CD4-positive, alpha-beta T cell treated with Interleukin-10 for 1 hour (primary cell): ENCODE measurements at regions not wholly inside any gene's neighbourhood (a gene's known extent, or its start where the extent isn't known, plus 50 kb on each side); places are given as distances from the start of the nearest gene placed in this dataset.
"Not testable (repeated sequence)": the region's sequence is repeated elsewhere in the genome, so short reads cannot be mapped to it uniquely, and the experiment has no call there.

Experiments used
- DNase-seq: peaks from one replicate; pipeline ENCODE4 v3.0.0-alpha.2; 2020

DNA sequence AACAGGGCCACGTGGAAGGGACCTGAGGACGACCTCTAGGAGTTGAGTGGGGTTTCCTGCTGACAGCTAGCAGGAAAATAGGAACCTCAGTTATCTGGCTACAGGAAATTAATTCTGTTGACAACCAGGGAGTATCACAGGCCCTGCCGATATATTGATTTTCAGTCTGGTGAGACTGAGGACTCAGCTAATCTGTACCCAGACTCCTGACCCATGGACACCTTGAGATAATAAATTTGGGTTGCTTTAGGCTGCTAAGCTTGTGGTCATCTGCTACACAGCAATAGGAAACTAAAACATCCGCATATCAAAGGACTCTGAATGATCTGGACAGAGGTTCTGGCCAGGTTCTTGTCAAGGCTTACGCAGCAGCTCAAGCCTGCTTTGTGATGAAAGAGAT is 80.8 kb upstream of the CNEP1R1 start:
- no peak for DNase-seq

GRCh38 chr16:49947907-49948678 is 76.9 kb upstream of the CNEP1R1 start:
- no peak for DNase-seq

GRCh38 chr16:49951574-49952195 is 73.3 kb upstream of the CNEP1R1 start:
- no peak for DNase-seq

GRCh38 chr16:49952386-49952785 is 72.6 kb upstream of the CNEP1R1 start:
- DNase-seq = no peak

- DNase-seq = no peak
Measured at GRCh38 chr16:49953090-49953489, 71.9 kb upstream of the CNEP1R1 start.

DNA sequence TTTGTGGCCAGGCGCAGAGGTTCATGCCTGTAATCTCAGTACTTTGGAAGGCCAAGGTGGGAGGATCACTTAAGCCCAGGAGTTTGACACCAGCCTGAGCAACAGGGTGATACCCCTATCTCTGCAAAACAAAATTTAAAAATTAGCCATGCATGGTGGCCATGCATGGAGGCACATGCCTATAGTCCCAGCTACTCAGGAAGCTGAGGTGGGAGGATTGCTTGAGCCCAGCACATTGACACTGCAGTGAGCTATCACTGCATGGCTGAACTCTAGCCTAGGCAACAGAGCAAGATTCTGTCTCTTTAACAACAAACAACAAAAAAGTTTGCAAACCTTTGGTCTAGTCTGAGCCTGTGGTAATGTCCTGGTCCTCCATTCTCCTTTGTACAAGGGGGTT is 69.2 kb upstream of the CNEP1R1 start:
- no peak for DNase-seq

DNA sequence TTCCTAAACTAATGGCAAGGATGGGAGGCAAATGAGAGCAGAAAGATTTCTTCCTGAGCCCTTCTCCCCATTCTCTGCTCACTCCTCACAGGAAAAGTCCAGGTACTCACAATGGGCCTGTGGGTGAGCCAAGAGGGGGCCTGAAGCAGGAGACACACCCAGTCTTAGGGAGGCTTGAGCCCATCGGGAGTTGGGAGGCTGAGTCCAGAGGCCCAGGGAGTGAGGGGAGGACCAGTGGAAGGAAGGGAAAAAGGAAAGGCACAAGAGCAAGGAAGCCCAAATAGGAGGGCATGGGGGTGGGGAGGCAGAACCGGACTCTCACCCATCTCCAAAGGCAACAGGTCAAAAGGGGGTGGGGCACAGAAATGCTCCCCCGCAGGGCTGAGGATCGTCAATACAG is 68.1 kb upstream of the CNEP1R1 start:
- DNase-seq = no peak

DNA sequence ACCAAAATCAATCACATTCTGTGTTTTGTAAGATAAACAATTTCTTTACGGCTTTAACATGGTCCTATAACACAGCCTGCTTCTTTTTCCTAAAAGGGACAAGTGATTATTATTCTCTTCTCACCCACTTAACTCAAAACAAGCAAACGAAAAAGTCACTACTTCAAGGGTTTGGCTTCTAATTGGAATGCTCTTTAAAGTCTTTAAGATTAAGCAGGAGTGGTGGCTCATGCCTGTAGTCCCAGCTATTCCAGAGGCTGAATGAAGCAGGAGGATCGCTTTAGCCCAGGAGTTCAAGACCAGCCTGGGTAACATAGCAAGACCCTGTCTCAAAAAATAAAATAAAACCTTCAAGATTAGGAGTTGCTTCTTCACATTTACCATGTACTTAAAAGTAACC is 66.6 kb upstream of the CNEP1R1 start:
- DNase-seq = no peak

DNA sequence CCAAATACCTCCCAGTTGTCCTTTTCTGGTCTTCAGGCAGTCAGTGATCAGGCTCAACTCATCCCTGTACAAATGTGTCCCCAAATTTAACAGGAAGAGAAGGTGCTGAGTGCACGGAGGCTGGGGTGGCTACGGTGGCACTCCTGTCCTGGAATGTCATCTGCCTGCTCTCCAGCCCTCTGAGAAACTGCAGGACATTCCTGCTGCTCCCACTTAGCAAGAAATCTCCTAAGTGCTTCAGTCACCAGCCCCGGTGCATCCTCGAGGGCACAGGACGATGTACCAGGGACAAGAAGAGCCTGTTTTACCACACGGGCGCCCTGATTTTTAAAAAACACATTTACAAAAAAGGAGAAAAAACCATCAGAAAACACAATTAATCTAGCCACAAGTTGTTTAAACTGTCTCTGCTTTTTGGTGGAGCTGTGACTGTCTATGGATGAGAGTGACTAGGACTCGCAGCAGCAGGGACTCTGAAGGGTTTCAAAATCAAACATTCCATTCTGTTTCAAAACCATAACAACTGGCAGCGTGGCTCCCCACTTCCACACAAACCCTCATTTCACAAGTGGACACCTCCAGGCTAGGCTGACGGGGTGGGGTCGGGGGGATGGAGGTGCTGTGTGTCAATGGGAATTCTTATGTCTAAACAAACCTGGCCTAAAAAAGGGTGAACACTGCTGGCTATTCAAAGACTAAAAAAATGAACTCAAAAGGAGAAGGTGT is 65.3 kb upstream of the CNEP1R1 start:
- DNase-seq = no peak

DNA sequence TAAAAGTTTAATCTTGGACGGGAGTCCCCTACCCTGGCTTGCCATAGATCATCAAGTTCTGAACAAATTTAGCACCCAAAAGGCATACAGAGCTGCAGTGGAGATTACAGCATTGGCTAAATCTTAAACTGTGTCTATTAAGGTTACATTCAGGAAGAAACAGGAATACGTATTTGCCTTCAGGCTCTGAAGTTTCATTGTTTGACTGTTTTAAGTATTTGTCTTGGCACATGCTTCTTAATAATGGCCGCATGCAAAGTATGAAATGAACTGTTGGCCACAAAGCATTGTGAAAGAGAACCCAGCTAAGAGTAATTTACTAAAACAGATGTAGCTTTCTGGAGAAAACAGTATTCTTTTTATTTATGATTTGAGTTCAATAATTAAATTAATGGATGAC is 63.9 kb upstream of the CNEP1R1 start:
- DNase-seq = no peak

- not testable (repeated sequence) for DNase-seq
Measured at GRCh38 chr16:49962566-49962965, 62.5 kb upstream of the CNEP1R1 start.

DNA sequence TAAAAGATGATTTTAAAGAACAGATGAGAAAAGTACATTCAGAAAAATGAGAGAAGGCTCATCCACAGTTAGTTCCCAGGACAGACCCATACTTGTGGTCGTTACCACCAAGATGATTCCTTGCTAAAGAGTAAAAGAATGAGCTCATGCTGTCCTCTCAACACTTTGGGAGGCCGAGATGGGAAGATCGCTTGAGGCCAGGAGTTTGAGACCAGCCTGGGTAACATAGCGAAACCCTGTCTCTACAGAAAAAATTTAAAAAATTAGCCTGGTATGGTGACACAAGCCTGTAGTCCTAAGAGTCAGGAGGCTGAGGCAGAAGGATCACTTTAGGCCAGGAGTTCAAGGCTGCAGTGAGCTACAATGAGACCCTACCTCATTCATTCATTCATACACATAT is 60.7 kb upstream of the CNEP1R1 start:
- DNase-seq = no peak

GRCh38 chr16:49964973-49965372 is 60.1 kb upstream of the CNEP1R1 start:
- DNase-seq = no peak

DNA sequence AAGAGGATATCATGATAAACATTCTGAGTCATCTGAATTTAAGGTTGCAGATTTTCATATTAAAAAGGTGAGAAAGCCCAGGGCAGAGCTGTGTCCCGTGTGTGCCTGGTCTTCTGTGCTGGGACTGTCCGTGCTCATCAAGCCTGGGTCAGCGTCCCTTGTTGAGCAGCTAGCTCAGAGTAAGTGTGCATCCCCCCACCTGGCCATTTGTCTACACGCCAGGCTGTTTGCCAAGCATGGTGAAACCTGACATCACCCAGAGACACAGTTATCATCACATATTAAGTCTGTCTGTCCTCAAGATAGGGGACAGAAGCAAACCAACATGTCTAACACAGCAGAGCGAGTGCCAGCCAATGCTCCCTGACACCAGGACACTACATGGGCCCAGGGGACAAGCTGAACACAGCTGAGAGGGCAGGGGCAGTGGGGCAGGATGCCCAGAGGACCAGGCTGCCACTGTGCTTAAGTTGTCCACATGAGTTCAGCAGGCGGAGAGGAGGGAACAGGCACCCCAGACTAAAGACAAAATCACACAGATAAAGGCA is 57.9 kb upstream of the CNEP1R1 start:
- no peak for DNase-seq

DNA sequence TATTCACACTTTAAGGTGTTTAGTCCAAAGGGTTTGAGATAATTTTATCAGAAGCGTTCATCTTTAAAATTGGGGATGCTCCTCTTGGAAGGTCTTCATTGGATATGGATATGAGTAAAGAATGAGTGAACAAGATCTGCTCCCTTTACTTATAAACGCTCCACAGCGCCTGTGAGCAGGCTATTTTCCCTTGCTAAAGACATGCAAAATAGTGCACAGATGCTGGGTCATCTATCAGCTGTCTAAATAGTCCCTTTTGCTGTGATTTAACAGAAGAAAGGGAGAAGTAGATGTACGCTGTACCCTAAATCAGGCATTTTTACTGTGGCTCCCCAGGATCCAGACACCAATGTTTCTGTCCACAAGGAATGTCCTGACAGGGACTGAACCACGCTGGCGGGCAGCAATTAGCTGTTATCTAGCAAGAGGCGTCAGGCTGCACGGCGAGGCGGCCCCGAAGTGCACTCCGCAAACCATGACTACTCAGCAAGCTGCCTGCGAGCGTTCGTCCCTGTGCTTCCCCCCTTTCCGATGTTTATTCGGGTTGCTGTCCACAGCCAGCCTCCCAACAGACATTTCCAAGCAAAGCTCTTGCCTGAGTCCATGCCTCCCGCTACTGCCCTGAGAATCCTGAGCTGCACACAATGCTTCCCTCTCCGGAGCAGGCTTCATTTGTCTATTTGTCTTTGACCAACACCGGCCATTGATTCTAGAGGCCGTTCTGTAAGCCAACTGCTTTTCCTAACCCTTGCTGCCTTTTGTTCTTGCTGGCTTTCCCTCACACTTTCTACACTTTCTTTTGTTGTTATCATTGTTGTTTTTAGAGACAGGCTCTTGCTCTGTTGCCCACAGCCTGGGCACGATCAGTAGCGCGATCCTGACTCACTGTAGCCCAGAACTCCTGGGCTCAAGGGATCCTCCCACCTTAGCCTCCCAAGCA is 55.7 kb upstream of the CNEP1R1 start:
- DNase-seq = no peak

DNA sequence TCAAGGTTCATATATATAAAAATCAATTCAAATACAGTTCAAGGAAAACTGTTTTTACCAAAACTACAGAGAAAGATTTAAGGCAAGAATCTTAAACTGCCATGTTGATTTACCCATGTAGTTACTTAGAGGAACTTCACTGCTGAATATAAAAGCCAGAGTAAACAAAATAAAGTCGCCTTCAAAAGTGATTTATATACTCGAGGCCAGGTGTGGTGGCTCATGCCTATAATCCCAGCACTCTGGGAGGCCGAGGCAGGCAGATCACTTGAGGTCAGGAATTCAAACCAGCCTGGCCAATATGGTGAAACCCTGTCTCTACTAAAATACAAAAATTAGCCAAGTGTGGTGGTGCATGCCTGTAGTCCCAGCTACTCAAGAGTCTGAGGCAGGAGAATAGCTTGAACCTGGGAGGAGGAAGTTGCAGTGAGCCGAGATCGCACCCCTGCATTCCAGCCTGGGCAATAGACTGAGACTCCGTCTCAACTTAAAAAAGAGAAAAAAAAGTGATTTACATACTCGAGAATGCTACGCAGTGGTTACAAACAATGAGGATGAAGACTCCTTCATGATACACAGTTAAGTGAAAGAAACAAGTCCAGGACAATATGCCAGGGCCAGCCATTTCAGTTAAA is 54.1 kb upstream of the CNEP1R1 start:
- no peak for DNase-seq

- no peak for DNase-seq
Measured at GRCh38 chr16:49972280-49972679, 52.7 kb upstream of the CNEP1R1 start.

DNA sequence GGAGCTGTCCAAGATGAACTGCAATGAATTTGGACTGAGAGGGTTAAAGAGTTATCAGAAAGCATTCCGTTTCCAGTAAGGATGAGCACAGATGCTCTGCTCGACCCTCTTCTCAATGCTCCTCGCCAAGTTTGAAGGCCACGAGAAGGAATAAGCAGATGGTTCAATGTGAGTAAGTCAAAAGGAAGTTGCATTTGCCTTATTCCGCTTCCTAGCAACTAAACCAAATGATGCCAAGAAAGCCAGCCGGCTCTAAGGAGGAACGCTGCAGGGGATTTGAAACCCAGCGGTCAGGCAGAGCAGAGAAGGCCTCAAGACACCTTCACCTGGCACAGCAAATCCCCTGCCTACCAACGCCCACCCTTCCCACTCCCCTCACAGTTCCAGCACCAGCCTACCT is 52.1 kb upstream of the CNEP1R1 start:
- DNase-seq = no peak
